Renal cortical epithelial cell (primary cell): ENCODE measurements at regions not wholly inside any gene's neighbourhood (a gene's known extent, or its start where the extent isn't known, plus 50 kb on each side); places are given as distances from the start of the nearest gene placed in this dataset.
"Not testable (repeated sequence)": the region's sequence is repeated elsewhere in the genome, so short reads cannot be mapped to it uniquely, and the experiment has no call there.

Experiments
- DNase-seq: peaks from one replicate; pipeline ENCODE4 v3.0.0-alpha.2; 2011; ENCODE audit warnings: low read depth

- DNase-seq: no peak
Observed at GRCh38 chr5:62896121-62896893, 317.7 kb downstream of the LRRC70 start.

DNA sequence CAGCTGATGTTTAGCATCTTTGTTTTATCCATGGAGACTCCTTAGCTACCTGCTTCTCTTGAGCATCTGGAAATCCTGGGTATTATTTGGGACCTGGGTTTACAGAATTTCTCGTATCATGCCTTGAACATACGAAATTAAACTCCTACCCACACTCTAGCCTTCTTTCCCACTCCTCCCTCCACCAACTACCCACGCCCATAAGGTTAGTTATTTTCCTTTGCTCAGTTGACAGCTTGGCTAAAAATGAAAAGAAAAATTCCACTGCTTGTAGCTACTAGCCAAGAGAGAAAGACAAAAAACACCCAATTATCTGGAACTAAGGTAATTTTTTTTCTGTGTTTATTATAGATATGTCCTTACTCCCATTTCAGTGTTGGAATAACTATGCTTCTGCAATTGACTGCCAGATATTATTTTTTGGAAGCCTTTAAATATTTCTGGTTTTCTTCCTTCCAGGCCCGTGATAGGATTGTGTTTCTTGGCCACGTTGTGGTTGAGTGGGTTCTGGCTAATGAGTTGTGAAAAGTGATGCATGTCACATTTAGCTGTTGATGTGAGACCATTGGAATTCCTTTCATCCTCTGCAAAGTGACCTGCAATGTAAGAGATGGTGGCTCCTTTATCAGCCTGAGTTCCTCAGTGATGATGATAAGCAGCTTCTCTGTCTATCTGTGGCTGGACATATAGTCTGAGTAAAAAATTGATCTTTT is 308.1 kb downstream of the LRRC70 start:
- peak; percentile 81 for DNase-seq

- DNase-seq: not testable (repeated sequence)
Observed at GRCh38 chr5:62837330-62837729, 258.7 kb downstream of the LRRC70 start.

GRCh38 chr5:62829604-62829986 is 251.0 kb downstream of the LRRC70 start:
- DNase-seq: no peak

GRCh38 chr5:62828742-62829603 is 250.4 kb downstream of the LRRC70 start:
- DNase-seq: no peak

DNA sequence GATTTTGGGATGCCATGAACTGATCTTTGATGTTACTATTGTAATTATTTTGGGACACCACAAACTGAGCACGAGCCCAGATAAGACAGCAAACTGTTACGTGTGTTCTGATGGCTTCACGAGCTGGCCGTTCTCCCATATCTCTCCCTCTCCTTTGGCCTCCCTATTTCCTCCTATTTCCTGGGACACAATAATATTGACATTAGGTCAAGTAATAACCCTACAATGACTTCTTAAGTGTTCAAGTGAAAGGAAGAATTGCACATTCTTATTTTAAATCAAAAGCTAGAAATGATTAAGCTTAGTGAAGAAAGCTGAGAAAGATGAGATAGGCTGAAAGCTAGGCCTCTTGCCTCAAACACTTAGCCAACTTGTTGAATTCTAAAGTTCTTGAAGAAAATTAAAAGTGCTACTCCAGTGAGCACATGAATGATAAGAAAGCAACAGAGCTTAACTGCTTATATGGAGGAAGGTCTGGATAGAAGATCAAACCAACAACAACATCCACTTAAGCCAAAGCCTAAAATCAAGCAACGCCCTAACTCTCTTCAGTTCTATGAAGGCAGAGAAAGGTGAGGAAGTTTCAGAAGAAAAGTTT is 247.1 kb downstream of the LRRC70 start:
- DNase-seq: no peak

- DNase-seq: no peak
Observed at GRCh38 chr5:62824936-62825335, 246.3 kb downstream of the LRRC70 start.

GRCh38 chr5:62817043-62817442 is 238.4 kb downstream of the LRRC70 start:
- not testable (repeated sequence) for DNase-seq

DNA sequence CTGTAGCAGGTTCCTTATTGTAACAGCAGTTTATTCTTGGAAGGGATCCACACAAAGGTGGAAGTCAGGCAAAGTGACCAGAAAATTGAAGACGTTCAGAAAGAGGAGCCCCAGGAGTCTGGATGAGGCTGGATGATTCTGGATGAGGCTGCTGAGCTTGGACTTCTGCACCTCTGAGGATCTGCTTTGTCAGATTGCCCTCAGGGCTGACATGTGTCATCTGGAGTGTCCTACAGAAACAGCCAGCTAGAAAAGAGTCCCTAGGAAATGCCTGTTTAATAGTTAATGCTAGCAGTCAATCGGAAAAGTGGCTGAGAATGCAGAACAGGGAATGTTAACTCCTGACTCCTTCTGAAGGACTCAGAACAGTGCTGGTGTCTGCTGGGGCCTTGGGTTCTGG is 236.4 kb downstream of the LRRC70 start:
- no peak for DNase-seq

GRCh38 chr5:62812621-62813255 is 234.1 kb downstream of the LRRC70 start:
- no peak for DNase-seq

- DNase-seq: not testable (repeated sequence)
Observed at GRCh38 chr5:62804819-62805218, 226.2 kb downstream of the LRRC70 start.

GRCh38 chr5:62795926-62796325 is 217.3 kb downstream of the LRRC70 start:
- DNase-seq: no peak

GRCh38 chr5:62794456-62794855 is 215.8 kb downstream of the LRRC70 start:
- no peak for DNase-seq

- peak; percentile 36 for DNase-seq
Observed at GRCh38 chr5:62791059-62791458, 212.4 kb downstream of the LRRC70 start.

DNA sequence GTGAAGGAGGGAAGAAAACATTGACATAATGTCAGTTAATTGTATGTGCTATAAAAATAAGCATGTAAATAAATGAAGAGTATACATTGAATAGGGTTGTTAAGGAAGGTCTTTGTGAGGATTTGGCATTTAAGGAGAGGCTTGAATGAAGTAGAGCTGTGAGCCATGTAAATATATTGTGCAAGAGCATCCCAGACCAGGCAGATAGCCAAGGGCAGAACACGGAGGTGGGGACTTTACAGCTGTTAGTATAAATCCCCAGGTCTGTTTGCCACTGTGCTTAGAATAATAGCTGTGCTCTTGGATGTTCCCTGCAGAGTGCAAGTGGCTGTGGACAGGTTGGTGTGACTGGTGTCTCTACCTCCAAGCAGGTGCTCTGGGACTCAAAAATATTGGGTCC is 211.7 kb downstream of the LRRC70 start:
- DNase-seq: peak; percentile 81

- no peak for DNase-seq
Observed at GRCh38 chr5:62786099-62786498, 207.5 kb downstream of the LRRC70 start.

GRCh38 chr5:62785588-62785987 is 207.0 kb downstream of the LRRC70 start:
- no peak for DNase-seq

- DNase-seq: no peak
Observed at GRCh38 chr5:62783374-62784057, 204.9 kb downstream of the LRRC70 start.

GRCh38 chr5:62780888-62781287 is 202.3 kb downstream of the LRRC70 start:
- DNase-seq: no peak

GRCh38 chr5:62780230-62780629 is 201.6 kb downstream of the LRRC70 start:
- no peak for DNase-seq

- DNase-seq: peak; percentile 60
Observed at GRCh38 chr5:62779010-62779422, 200.4 kb downstream of the LRRC70 start.
